SK-N-MC (cell line): ENCODE measurements at regions not wholly inside any gene's neighbourhood (a gene's known extent, or its start where the extent isn't known, plus 50 kb on each side); places are given as distances from the start of the nearest gene placed in this dataset.
A peak's percentile ranks its signal among the peaks of the same experiment; 100 is the strongest.

Experiments used
- DNase-seq: peaks from one replicate; pipeline ENCODE4 v3.0.0-alpha.2; 2011; ENCODE audit warnings: low read depth, low spot score
- H3K27ac ChIP-seq: fragments of 200-600 bp; sonication (generic); 2 replicates; pipeline ENCODE4 v1.5.1; 2016; ENCODE audit warnings: mixed run types
- H3K36me3 ChIP-seq: fragments of 200-600 bp; sonication (generic); 2 replicates; pipeline ENCODE4 v1.6.1; 2017; ENCODE audit warnings: antibody characterized with exemption, low read length, mixed read lengths; ENCODE audit not compliant: insufficient read depth
- H3K4me3 ChIP-seq: fragments of 200-600 bp; sonication (generic); 2 replicates; pipeline ENCODE4 v1.5.1; 2016
- H3K9ac ChIP-seq: fragments of 200-600 bp; sonication (generic); 2 replicates; pipeline ENCODE4 v1.8.0; 2017; ENCODE audit warnings: mixed run types, mixed read lengths; ENCODE audit not compliant: insufficient read length
- H3K9me3 ChIP-seq: fragments of 200-600 bp; sonication (generic); 2 replicates; pipeline ENCODE4 v1.6.1; 2017; ENCODE audit warnings: low read depth, mild to moderate bottlenecking, antibody characterized with exemption, low read length, moderate library complexity, mixed read lengths
- EZH2 ChIP-seq: fragments of 200-600 bp; sonication (generic); IDR thresholded peaks from one replicate; pipeline ENCODE4 v1.6.1; 2017; ENCODE audit warnings: antibody characterized with exemption
- FOXP2 ChIP-seq: optimal IDR thresholded peaks from 2 replicates; pipeline ENCODE3; 2011; ENCODE audit warnings: mild to moderate bottlenecking, moderate library complexity; ENCODE audit not compliant: insufficient read depth; ENCODE audit errors: extremely low read length, control extremely low read depth
- POLR2AphosphoS5 ChIP-seq: IDR thresholded peaks from 2 replicates; pipeline ENCODE4 v1.6.1; 2012; ENCODE audit warnings: mild to moderate bottlenecking, low read depth, low read length, borderline replicate concordance

DNA sequence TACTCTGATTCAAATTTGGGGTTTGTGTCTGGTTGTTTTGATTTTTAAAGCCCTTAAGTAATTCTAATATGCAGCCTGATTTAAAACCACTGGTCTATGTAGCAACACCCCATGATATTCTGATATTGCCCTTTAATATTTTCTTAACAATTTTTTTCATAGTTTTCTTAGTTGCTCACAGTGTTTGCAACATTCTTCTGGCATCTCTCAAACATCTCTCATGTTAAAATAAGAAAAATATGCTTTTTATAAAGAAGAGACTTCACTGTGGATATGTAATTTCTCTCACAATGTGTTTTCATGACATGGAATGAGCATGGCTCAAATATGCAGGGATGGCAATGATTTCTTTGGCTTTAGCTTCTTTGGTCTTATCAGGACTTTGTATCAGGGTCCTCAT lies 183.7 kb downstream of the TAF11L14 start:
- Histone ChIP-seq H3K9me3 (no peaks in the 10 kb centered on the region), H3K27ac (no peak overlapping the region), H3K9ac (no peak overlapping the region), H3K36me3 (no peaks in the 10 kb centered on the region), H3K4me3 (no peak overlapping the region)
- no peak for DNase-seq
- TF ChIP-seq EZH2 (no peak), FOXP2 (no peak), POLR2AphosphoS5 (no peak)

DNA sequence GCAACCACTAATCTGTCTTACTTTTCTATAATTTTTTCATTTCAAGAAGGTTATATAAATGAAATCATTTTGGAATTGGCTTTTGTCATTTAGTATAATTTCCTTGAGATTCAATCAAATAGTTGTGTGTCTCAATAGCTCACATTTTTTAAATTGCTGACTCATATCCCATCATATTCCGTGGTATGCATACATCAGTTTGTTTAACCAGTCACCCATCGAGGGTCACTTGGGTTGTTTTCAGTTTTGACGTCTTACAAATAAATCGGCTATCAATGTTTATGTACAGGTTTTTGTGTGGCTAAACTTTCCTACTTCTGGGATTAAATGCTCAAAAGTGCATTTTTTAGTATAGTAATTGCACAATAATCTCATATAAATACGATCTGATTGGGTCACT lies 185.5 kb downstream of the TAF11L14 start:
- TF ChIP-seq EZH2 (no peak), POLR2AphosphoS5 (no peak), FOXP2 (no peak)
- Histone ChIP-seq H3K9me3 (no peaks in the 10 kb centered on the region), H3K4me3 (no peak overlapping the region), H3K9ac (no peak overlapping the region), H3K27ac (no peak overlapping the region), H3K36me3 (no peaks in the 10 kb centered on the region)
- DNase-seq = no peak

DNA sequence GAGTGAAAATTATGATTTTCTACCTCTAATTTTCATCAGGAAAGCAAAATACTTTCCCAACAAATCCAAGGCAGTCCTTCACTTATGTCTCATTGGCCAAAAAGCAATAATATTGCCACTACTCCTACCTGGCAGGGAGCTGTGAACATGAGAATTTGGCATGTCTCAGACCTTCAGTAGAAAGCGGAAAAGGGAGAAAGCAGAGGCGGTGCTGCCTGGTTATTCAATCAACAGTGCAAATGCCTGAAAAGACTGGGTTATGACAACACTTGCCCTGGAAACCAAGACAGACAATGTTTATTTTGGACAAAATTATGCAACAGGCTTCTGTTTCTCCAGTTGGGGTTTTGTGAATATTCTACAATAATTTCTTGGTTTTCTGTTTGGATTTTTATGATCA lies 194.4 kb downstream of the TAF11L14 start:
- TF ChIP-seq EZH2 = no peak
- TF ChIP-seq FOXP2 = no peak
- no peak for TF ChIP-seq POLR2AphosphoS5
- 0 out of 2 replicates have a peak, but pooled peaks cover 3% of the 10 kb centered on the region for H3K9me3 ChIP-seq
- H3K9ac ChIP-seq = no peak overlapping the region
- no peaks in the 10 kb centered on the region for H3K36me3 ChIP-seq
- H3K27ac ChIP-seq = no peak overlapping the region
- H3K4me3 ChIP-seq = no peak overlapping the region
- DNase-seq = no peak

DNA sequence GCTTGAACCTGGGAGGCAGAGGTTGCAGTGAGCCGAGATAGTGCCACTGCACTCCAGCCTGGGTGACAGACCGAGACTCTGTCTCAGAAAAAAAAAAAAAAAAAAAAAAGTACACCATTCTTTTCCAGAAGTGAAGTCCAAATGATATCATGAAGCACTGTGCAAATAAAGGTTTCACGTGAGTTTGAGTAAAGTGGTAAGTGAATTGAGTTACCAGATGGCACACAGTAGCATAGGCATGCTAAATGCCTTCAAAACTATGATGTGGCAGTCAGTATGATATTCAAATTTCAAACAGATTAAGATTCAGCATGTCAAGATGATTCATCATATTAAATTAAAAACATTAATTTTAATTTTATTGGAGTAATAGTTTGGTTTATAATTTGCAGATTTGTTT lies 195.2 kb downstream of the TAF11L14 start:
- no peaks in the 10 kb centered on the region for H3K36me3 ChIP-seq
- DNase-seq = no peak
- H3K9ac ChIP-seq = no peak overlapping the region
- no peak overlapping the region for H3K4me3 ChIP-seq
- H3K9me3 ChIP-seq = 0 out of 2 replicates have a peak, but pooled peaks cover 3% of the 10 kb centered on the region
- no peak for TF ChIP-seq POLR2AphosphoS5
- H3K27ac ChIP-seq = no peak overlapping the region

DNA sequence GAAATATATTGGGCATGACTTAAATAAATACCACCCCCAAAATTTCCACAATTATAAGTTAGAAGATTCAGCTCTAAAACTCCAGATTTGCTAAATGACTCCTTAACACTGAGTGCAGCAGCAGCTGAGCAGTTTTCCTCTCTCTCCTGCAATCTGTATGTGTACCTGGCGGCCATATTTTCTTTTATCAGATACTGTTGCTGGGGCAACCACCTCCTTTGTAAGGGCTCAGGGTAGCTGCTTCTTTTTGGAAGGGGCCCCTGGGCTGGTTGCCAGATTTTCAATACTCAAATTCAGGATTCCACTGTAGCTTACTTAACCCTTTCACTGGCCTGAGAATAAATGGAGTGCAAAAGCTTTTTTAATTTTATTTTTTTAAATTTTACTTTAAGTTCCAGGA lies 197.0 kb downstream of the TAF11L14 start:
- peak; percentile 48 for DNase-seq
- Histone ChIP-seq H3K9me3 (no peaks in the 10 kb centered on the region), H3K36me3 (no peaks in the 10 kb centered on the region), H3K27ac (no peak overlapping the region), H3K4me3 (no peak overlapping the region), H3K9ac (no peak overlapping the region)
- TF ChIP-seq EZH2 = no peak
- no peak for TF ChIP-seq FOXP2
- no peak for TF ChIP-seq POLR2AphosphoS5

DNA sequence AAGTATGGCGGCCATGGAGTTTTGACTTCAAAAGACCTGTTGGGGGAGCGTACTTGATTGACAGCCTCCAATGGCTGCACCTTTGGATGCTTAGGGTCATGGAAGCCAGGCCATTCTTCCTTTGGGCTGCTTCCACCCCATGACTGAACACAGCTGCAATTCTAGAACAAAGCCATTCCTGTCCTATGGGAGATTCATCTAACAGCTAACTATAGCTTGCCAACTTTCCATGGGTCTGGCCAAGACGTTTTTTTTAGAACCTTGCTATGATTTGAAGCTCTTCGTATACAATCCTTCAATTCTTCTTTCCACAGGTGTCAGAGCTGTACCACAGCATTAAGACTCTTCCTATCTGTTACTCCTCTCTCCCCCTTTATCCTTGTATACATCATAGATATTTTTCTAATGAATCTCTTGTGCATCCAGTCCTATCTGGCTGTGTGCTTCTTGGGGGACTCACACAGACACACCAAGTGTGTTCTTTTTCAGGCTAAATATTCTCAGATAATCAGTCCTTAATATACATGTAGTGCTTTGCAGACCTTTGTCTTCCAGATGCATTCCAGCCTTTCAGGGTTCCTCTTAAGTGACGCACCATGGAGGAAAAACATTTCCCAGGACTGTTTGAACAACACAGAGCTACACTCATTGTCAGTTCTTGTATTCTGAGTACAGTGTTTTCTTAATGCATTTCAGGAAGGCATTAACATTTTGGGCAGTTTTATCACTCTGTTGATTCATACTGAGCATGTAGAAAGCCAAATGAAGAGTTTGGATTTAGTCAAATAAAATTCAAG lies 198.9 kb downstream of the TAF11L14 start:
- Histone ChIP-seq H3K36me3 (no peaks in the 10 kb centered on the region), H3K27ac (peak overlapping the region; percentile 12; the same call in 1 of the 2 replicates), H3K9me3 (no peaks in the 10 kb centered on the region), H3K9ac (no peak overlapping the region), H3K4me3 (no peak overlapping the region)
- no peak for TF ChIP-seq EZH2
- DNase-seq = no peak

DNA sequence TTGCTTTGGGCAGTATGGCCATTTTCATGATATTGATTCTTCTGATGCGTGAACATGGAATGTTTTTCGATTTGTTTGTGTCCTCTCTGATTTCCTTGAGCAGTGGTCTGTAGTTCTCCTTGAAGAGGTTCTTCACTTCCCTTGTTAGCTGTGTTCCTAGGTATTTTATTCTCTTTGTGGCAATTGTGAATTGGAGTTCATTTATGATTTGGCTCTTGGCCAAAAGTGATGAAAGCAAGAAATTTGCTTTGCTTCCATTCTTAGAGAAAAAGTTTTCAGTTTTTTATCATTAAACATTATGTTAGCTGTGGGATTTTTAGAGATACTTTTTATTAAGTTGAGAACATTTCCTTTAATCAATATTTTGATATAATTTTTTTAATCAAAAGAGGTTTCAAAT lies 203.5 kb downstream of the TAF11L14 start:
- H3K27ac ChIP-seq = no peak overlapping the region
- H3K9ac ChIP-seq = no peak overlapping the region
- no peaks in the 10 kb centered on the region for H3K36me3 ChIP-seq
- no peak overlapping the region for H3K4me3 ChIP-seq
- H3K9me3 ChIP-seq = no peaks in the 10 kb centered on the region; the same call in 1 of the 2 replicates
- DNase-seq = no peak
- no peak for TF ChIP-seq POLR2AphosphoS5
- TF ChIP-seq FOXP2 = no peak
- no peak for TF ChIP-seq EZH2

DNA sequence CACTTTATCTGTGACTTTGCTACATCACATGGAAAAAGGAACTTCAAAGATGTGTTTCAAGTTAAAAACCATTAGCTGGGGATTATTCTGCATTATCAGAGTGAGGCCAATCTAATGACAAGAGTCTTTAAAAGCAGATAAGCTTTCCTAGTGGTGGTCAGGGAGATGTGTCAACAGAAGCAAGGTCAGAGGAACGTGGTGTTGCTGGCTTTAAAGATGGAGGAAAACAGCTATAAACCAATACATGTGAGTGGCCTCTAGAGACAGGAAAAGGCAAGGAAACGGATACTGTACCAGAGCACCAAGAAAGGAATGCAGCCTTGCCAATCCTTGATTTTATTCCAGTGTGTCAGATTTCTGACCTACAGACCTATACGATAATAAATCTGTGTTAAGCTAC lies 204.2 kb downstream of the TAF11L14 start:
- H3K9me3 ChIP-seq = no peaks in the 10 kb centered on the region; the same call in 1 of the 2 replicates

DNA sequence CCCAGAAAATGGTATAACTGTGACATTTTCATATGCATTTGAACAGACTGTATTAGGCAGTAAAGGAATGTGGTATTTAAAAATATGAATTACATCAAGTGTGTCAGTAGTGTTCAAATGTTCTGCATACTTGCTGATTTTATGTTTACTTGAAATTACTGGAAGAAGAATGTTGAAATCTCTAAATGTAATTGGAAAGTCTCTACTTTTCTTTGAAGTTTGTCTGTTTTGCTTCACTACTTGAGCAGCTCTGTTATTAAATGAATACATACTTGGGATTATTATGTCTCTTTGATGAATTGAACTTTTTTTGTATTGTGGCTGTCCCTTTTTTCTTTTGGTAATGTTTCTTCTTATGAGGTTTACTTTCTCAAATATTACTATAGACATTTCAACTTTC lies 205.6 kb downstream of the TAF11L14 start:
- H3K9ac ChIP-seq = no peak overlapping the region
- no peak for DNase-seq
- no peaks in the 10 kb centered on the region for H3K36me3 ChIP-seq
- H3K9me3 ChIP-seq = no peaks in the 10 kb centered on the region; the same call in 1 of the 2 replicates
- TF ChIP-seq FOXP2 = no peak
- no peak overlapping the region for H3K27ac ChIP-seq
- H3K4me3 ChIP-seq = no peak overlapping the region

More for the DNA sequence above, 204.2 kb downstream of the TAF11L14 start:
- DNase-seq = no peak
- Histone ChIP-seq H3K9ac (no peak overlapping the region), H3K27ac (no peak overlapping the region), H3K4me3 (no peak overlapping the region), H3K36me3 (no peaks in the 10 kb centered on the region)
- TF ChIP-seq POLR2AphosphoS5 (no peak), FOXP2 (no peak), EZH2 (no peak)
